Endothelial cell of hepatic sinusoid (primary cell): ENCODE measurements at regions not wholly inside any gene's neighbourhood (a gene's known extent, or its start where the extent isn't known, plus 50 kb on each side); places are given as distances from the start of the nearest gene placed in this dataset.

Source experiments
- in situ Hi-C: cut with HindIII; loops from 2 replicates; pipeline ENCODE4 v1.10.0; 2017; ENCODE audit warnings: low sequenced_read_pairs

GRCh38 chr4:166259081-166259480, 386.0 kb downstream of the TLL1 start:
- in situ Hi-C loops = no loop called here

GRCh38 chr4:166274136-166274761, 401.2 kb downstream of the TLL1 start:
- in situ Hi-C loops = no loop called here

DNA sequence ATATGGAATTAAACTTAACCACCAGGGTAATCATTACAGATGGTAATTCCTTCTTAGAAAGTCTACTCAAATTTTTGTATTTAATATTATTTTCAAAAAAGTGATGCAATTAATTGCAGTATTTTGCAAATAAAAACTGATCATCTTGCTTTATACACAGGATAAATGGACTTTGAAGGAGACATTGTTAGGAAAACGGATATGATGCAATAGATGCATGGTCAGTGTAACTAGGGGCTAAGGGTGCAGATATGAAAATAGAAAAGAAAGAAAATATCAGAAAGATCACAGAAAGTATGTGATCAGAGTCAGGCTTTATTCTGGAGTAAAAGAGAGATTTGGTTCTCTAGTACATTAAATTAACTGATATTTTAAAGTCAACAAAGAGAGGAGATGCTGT, 401.7 kb downstream of the TLL1 start:
- in situ Hi-C loops = no loop called here

GRCh38 chr4:166277401-166277800, 404.4 kb downstream of the TLL1 start:
- in situ Hi-C loops = no loop called here

- in situ Hi-C loops = no loop called here
These were observed 404.8 kb downstream of the TLL1 start for GRCh38 chr4:166277853-166278252.

DNA sequence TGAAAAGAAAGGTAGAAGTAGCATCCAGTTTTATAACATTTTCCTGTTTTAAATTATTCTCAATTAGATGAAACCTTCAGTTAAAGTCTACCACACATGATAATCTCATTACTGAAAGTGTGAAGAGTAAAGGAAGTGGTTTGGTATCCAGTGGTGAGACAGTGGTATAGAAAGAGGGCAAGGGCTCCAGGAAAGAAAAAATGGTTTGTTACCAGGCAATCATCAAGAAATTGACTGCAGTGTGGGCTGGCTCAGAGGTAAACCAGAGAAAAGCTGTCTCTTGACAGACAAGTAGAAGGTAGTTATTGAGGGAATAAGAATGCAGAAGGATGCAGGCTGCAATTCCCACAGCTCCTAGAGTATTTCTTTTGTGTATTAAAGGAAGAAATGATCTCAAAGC, 406.2 kb downstream of the TLL1 start:
- in situ Hi-C loops = no loop called here

DNA sequence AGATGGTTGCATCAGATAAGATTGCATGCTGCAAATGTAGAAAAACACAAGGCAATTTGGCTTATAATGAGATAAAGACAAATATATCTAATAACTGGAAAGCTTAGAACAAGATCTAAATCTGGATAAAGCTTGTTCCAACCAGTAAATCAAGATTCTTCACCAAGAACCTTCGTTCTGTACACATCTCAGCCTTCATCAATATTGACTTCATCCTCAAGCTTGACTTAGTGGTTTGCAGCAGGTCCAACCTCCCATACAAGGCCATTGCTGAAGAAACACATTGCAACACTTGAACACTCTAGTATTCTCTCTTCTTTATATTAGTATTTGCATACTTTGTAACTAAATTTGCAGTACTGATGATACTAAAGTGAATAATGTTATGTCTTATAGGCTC, 407.6 kb downstream of the TLL1 start:
- in situ Hi-C loops = no loop called here

- in situ Hi-C loops = no loop called here
These were observed 409.2 kb downstream of the TLL1 start for GRCh38 chr4:166282081-166282770.

- in situ Hi-C loops = no loop called here
These were observed 411.2 kb downstream of the TLL1 start for GRCh38 chr4:166284221-166284620.

DNA sequence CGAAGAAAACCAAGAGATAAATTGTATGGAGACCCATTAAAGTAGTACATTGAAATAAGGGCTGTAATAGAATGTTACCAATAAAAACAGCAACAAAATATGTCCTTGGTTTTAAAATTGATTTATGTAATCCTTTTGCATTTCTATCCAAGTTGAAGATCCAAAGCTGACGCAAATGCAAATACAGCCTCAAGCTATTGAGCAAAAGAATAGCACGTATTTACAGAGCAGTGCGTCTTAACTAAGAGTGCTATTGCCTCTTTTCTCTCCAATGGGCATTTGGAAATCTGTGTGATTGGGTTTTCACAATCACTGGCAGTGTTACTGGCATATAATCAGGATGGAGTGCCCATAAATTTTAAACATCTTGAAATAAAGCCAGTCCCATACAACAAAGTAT, 417.4 kb downstream of the TLL1 start:
- in situ Hi-C loops = no loop called here

DNA sequence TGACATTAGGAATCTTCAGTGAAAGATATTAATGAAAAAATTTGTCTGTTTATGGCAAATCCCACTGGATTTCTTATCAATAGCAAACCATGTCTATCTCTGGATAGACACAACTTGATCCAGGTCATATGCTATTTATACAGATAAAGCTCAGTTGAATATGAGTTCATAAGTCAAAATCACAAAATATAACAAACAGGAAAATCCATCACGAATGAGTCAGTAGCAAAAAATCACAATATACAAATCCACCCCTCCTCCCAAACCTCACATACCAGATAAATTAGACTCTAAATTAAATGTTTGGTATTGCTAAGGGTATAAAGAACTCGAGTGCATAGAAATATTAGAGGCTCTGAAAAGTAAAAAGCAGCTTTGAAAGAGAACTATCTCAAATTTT, 420.5 kb downstream of the TLL1 start:
- in situ Hi-C loops = no loop called here

DNA sequence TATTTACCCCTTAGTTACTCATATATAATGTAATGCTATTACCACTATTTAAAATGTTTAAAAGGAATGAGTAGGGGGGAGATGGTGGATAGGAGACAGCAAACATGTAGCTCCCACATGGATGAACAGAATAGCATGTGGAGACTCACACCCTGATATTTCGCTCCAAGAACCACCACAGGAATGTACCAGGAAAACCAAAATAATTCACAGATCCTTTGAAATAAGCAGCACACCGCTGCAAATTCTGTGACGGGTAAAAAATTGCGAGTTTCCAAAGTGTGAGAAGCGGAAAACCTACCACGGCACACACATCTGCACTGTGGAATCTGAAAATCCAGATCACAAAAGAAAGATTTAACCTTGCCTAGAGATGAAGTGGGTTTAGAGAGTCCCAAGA, 428.2 kb downstream of the TLL1 start:
- in situ Hi-C loops = no loop called here

DNA sequence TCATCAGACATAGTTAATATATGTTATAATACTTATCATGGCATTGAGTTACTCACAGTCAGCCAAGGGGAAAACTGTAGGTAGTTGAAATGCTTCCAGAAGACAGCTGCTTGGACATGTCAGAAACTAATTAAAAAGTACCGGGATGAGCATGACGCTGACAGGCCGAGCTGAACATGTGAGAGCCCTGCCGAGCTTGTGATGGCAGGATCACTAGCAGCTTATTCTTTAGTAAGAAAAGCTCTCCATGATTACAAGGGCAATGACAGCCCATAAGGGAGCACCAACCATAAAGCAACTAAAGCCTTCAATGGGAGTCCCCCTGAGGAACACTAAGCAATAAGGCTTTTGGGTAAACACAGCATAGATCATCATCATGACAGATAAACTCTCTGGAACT, 435.6 kb downstream of the TLL1 start:
- in situ Hi-C loops = no loop called here

DNA sequence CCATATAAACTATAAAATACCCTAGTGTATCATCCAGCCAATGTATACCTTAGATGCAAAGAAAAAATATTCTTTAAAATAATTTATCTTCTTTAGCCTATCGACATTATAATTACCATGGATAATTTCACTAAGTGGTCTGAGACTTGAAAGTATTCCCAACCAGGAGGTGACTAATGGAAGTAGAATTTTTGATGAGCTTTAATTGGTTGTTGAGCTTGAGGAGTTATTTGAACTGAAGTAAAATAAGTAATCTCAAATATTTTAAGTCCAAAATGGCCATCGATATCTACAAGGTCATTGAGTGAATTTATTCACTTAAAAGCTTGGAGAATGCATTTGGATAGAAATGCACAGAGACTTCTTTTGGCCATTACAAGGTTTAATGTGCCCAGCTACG, 436.2 kb downstream of the TLL1 start:
- in situ Hi-C loops = no loop called here

- in situ Hi-C loops = no loop called here
These were observed 438.1 kb downstream of the TLL1 start for GRCh38 chr4:166311169-166311568.

DNA sequence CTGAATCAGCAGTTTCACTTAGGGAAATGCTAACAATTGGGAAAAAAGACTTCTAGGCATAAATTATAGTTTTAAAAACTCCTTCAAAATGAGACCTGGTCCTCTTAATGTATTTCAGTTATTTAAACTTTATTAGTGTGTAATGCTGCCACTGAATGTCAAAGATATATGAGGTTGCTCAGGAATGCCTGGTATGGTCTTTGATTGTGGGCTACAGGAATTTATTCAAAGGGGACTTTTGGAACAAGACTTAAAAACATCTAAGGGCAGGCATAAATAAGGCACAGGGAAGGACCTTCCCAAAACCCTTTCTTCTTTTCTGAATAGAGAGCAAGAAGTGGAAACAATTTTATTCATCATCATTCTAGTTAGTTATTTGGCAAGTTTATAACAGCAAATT, 439.1 kb downstream of the TLL1 start:
- in situ Hi-C loops = no loop called here

DNA sequence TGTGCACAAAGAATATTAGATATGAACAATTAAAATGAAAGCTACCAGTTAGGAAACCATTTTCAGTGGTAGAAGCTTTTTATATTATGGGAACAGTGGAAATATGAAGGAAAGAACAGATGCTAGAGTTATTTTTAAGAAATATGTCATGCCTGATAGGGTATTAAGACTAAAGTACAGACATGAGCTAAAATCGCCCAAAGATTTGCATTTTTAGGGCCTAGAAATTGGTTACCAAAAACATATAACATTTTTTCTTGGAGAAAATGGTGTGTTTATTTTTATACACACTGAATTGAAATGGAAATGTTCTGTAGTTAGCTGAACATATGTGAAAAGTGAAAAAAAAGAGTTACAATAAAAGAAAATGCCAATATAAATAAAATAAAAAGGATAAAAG, 441.9 kb downstream of the TLL1 start:
- in situ Hi-C loops = no loop called here

GRCh38 chr4:166315721-166316467, 442.9 kb downstream of the TLL1 start:
- in situ Hi-C loops = no loop called here

- in situ Hi-C loops = no loop called here
These were observed 445.9 kb downstream of the TLL1 start for GRCh38 chr4:166318810-166319525.

GRCh38 chr4:166323250-166323649, 450.2 kb downstream of the TLL1 start:
- in situ Hi-C loops = no loop called here

- in situ Hi-C loops = no loop called here
These were observed 451.3 kb downstream of the TLL1 start for GRCh38 chr4:166324321-166324720.
